NT2/D1 (cell line): ENCODE measurements at regions not wholly inside any gene's neighbourhood (a gene's known extent, or its start where the extent isn't known, plus 50 kb on each side); places are given as distances from the start of the nearest gene placed in this dataset.

ENCODE experiments used
- DNase-seq: peaks from one replicate; pipeline ENCODE4 v3.0.0-alpha.2; 2011; ENCODE audit warnings: low read depth, low spot score
- H3K27me3 ChIP-seq: 2 replicates; pipeline ENCODE4 v1.6.0; 2011; ENCODE audit warnings: mild to moderate bottlenecking; ENCODE audit not compliant: insufficient read length, insufficient read depth
- H3K36me3 ChIP-seq: 2 replicates; pipeline ENCODE4 v1.6.1; 2011; ENCODE audit warnings: mild to moderate bottlenecking, low read length, mixed read lengths; ENCODE audit not compliant: insufficient read depth, insufficient read length
- H3K4me1 ChIP-seq: 2 replicates; pipeline ENCODE4 v1.5.1; 2011; ENCODE audit not compliant: insufficient read depth, insufficient read length
- H3K4me3 ChIP-seq: 2 replicates; pipeline ENCODE4 v1.5.1; 2011; ENCODE audit warnings: low read depth; ENCODE audit not compliant: insufficient read length
- H3K9ac ChIP-seq: 2 replicates; pipeline ENCODE4 v1.6.0; 2011; ENCODE audit warnings: low read depth; ENCODE audit not compliant: insufficient read length
- H3K9me3 ChIP-seq: 2 replicates; pipeline ENCODE4 v1.5.1; 2011; ENCODE audit warnings: mild to moderate bottlenecking, low read length; ENCODE audit not compliant: insufficient read depth
- SUZ12 ChIP-seq: IDR thresholded peaks from 2 replicates; pipeline ENCODE4 v1.6.1; 2011; ENCODE audit not compliant: insufficient read length, insufficient read depth; ENCODE audit errors: extremely low read depth
- YY1 ChIP-seq: IDR thresholded peaks from 2 replicates; pipeline ENCODE4 v1.6.1; 2011; ENCODE audit not compliant: insufficient read length, insufficient read depth
- ZNF274 ChIP-seq: IDR thresholded peaks from 2 replicates; pipeline ENCODE4 v1.6.1; 2011; ENCODE audit warnings: mild to moderate bottlenecking, low read depth, low read length

GRCh38 chr3:7821858-7822257 is 679.8 kb upstream of the LMCD1 start:
- DNase-seq: no peak
- TF ChIP-seq SUZ12: no peak
- no peak for TF ChIP-seq ZNF274
- no peak for TF ChIP-seq YY1
- Histone ChIP-seq H3K36me3 (no peaks in the 10 kb centered on the region), H3K4me1 (no peaks in the 10 kb centered on the region), H3K4me3 (no peak overlapping the region), H3K9ac (no peak overlapping the region), H3K27me3 (no peaks in the 10 kb centered on the region), H3K9me3 (no peaks in the 10 kb centered on the region)

- no peaks in the 10 kb centered on the region for H3K36me3 ChIP-seq
- TF ChIP-seq SUZ12: no peak
- TF ChIP-seq ZNF274: no peak
- TF ChIP-seq YY1: no peak
- no peaks in the 10 kb centered on the region for H3K9me3 ChIP-seq
- H3K4me1 ChIP-seq: no peaks in the 10 kb centered on the region
- H3K27me3 ChIP-seq: no peaks in the 10 kb centered on the region
- H3K9ac ChIP-seq: no peak overlapping the region
- no peak for DNase-seq
- H3K4me3 ChIP-seq: no peak overlapping the region
Measured at GRCh38 chr3:7841451-7841850, 660.2 kb upstream of the LMCD1 start.

- H3K9me3 ChIP-seq: no peaks in the 10 kb centered on the region
- H3K4me1 ChIP-seq: no peaks in the 10 kb centered on the region
- no peak overlapping the region for H3K4me3 ChIP-seq
- H3K27me3 ChIP-seq: no peaks in the 10 kb centered on the region
- TF ChIP-seq SUZ12 (no peak), ZNF274 (no peak), YY1 (no peak)
- no peak for DNase-seq
- no peaks in the 10 kb centered on the region for H3K36me3 ChIP-seq
- H3K9ac ChIP-seq: no peak overlapping the region
Measured at GRCh38 chr3:7843441-7843840, 658.2 kb upstream of the LMCD1 start.

- no peak for TF ChIP-seq SUZ12
- no peak for TF ChIP-seq ZNF274
- TF ChIP-seq YY1: no peak
- no peak for DNase-seq
Measured at GRCh38 chr3:7847021-7847420, 654.6 kb upstream of the LMCD1 start.

GRCh38 chr3:7847521-7847920 is 654.1 kb upstream of the LMCD1 start:
- Histone ChIP-seq H3K36me3 (no peaks in the 10 kb centered on the region), H3K27me3 (no peaks in the 10 kb centered on the region), H3K4me1 (no peaks in the 10 kb centered on the region), H3K9ac (no peak overlapping the region), H3K9me3 (no peaks in the 10 kb centered on the region), H3K4me3 (no peak overlapping the region)
- no peak for TF ChIP-seq YY1
- TF ChIP-seq ZNF274: no peak
- no peak for TF ChIP-seq SUZ12
- DNase-seq: no peak

More at GRCh38 chr3:7847021-7847420, 654.6 kb upstream of the LMCD1 start:
- no peak overlapping the region for H3K9ac ChIP-seq
- H3K9me3 ChIP-seq: no peaks in the 10 kb centered on the region
- H3K27me3 ChIP-seq: no peaks in the 10 kb centered on the region
- H3K4me1 ChIP-seq: no peaks in the 10 kb centered on the region
- no peaks in the 10 kb centered on the region for H3K36me3 ChIP-seq
- H3K4me3 ChIP-seq: no peak overlapping the region

- no peak for DNase-seq
- H3K4me3 ChIP-seq: no peak overlapping the region
Measured at GRCh38 chr3:7854266-7854665, 647.4 kb upstream of the LMCD1 start.

GRCh38 chr3:7854721-7855120 is 646.9 kb upstream of the LMCD1 start:
- H3K4me3 ChIP-seq: no peak overlapping the region
- TF ChIP-seq ZNF274 (no peak), YY1 (no peak), SUZ12 (no peak)
- no peak overlapping the region for H3K9ac ChIP-seq
- H3K4me1 ChIP-seq: no peaks in the 10 kb centered on the region
- no peaks in the 10 kb centered on the region for H3K27me3 ChIP-seq
- H3K9me3 ChIP-seq: no peaks in the 10 kb centered on the region
- H3K36me3 ChIP-seq: no peaks in the 10 kb centered on the region
- no peak for DNase-seq

More at GRCh38 chr3:7854266-7854665, 647.4 kb upstream of the LMCD1 start:
- no peak for TF ChIP-seq YY1
- no peak for TF ChIP-seq SUZ12
- TF ChIP-seq ZNF274: no peak
- Histone ChIP-seq H3K9ac (no peak overlapping the region), H3K36me3 (no peaks in the 10 kb centered on the region), H3K27me3 (no peaks in the 10 kb centered on the region), H3K9me3 (no peaks in the 10 kb centered on the region), H3K4me1 (no peaks in the 10 kb centered on the region)
